NCI-H2196 (cell line): ENCODE measurements at regions not wholly inside any gene's neighbourhood (a gene's known extent, or its start where the extent isn't known, plus 50 kb on each side); places are given as distances from the start of the nearest gene placed in this dataset.

Source experiments
- DNase-seq: peaks from one replicate; lab custom pipeline; 2025; ENCODE audit not compliant: unreplicated experiment; lab: John Stamatoyannopoulos, UW

DNA sequence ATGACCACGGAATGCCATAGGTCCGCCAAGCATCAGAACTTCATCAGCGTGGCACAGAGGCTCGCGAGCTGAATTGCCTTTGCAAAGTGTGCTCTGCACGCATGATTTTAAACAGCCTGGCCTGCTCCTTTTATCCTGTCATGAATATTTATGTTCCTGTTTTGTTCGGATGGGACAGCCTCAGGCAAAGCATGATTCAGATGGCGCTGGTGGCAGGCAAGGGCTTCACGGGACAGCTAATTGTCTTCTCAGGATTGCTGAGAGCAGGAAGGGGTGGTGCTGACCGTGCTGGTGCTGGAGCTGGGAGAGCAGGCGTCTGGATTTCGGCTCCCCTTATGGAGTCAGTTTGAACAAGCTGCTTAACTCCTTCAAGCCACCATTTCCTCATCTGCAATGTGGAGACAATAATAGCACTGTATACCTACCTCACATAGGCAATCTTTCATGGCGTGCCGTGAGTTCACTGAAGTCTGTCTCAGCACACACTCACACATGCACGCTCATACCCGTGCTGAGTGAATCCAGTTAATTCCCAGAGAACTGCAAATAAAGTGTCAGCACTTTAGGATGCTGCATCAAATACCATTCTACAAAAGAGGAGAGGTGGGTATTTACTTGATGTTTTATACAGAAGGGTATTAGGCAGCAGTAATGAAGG is 79.7 kb upstream of the APCDD1 start:
- DNase-seq: no peak

DNA sequence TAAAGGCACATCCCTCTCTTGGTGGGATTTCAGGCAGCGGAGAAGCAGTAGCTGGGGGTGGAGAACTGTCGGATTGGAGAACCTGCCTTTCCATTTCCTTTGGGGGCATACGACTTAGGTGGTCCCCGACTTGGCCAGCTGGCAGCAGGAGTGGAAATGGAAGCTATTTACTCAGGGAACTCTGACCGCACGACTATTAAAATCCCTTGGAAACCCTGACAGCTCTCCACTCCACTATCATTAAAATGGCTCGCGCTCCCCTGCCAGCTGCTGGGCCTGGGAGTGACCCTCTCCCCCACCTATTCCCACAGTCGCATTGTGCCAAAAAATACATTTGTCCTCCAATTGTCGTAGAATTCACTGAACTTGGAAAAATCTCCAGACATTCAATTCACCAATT is 77.7 kb upstream of the APCDD1 start:
- DNase-seq: no peak

DNA sequence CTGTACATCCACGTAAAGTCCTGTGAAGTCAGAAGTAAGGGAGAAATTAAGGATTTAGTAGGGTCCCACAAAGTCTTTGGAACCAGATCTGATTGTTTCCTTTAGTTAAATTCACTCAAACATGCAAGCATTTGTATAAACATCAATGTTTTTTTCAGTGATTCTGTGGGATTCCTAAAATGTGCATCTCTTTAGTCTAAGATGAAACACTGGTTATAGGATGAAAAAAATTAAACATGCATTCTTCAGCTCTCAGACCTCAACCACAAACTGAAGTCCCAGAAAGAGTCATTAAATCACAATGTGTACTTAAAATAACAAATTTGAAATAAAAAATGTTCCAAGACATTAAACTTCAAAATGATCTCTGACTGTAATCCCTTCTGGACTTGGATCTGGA is 76.5 kb upstream of the APCDD1 start:
- no peak for DNase-seq

DNA sequence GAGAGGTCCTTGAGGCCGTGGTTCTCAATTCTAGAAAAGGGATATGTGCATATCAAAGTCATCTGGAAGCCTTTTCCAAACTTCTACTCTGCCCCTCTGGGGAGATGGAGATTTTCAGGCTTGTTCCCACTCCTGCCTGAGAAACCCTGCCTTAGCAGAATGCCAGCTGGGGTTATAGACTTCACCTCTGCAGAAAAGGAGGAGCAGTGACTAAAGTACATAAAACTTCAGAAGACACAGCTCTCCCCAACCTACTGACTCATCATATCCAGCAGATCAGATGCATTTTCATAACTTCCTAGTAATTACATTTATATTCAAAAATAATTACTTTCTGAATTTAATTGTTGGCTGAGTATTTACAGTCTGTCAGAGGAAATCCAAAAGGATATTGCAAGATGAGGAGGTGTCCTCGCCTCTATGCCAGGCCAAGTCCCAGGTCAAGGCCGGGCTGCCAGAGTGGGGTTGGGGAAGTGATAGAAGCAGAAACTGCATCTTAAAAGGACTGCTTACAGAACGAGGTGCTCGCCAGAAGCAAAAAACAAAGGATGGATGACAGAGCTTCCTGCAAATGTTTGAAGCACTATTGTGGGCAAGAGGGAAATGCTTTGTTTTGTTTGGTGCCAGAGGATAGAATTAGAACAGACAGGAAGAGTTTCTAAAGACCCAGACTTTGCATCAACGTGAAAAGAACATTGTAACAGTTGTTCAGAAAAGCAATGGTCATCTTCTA is 75.6 kb upstream of the APCDD1 start:
- DNase-seq: no peak

DNA sequence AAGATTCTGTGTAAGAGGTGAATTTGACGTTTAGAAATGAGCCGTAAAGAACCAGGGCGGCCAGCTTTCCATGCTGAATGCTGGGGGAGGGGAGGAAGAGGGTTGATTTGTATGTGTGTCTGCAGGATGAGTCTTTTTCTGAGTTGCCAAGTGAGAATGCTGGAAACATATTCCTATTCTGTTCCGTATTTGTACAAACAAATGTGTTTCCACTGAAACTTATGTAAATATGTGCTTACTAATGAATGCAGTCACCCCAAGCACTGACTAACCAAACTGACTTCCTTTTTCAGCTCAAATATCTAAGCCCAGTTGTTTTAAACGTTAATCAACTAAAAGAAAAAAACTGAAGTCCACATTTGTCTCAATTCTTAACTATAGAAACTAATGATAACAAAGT is 74.9 kb upstream of the APCDD1 start:
- no peak for DNase-seq

DNA sequence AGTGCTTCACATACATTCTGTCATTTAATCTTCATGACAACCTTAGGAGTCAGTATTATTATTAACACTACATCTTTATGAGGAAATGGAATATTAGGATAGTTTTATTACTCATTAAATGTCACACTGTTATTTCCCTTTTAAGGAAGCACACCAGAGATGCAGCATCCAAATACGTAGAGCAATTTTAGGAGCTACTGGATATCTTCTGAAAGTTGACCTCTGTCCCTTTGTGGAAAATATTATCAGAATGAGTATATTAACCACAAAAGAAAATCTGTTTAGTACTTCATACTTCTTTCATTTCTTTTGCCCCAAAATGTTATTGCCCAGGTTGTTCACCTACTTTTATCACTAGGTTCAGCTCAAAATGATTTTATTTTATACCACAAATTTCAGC is 72.9 kb upstream of the APCDD1 start:
- no peak for DNase-seq

DNA sequence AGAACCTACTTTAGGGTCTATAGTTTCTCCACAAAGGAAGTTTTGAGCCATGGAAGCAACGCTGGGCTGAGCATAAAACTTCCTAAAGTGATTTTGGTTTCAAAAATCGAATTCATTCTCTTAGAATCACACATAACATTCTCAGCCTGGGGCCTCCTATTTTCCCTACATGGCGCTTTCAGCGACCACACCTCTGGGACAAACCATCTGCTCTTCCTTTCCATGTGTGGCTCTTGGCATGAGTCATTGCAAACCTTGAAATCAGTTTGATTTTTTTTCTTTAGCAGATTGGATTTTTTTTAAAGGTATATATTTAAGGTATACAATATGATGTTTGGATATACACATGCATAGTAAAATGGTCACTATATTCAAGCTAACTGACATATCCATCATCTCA is 72.5 kb upstream of the APCDD1 start:
- DNase-seq: no peak

DNA sequence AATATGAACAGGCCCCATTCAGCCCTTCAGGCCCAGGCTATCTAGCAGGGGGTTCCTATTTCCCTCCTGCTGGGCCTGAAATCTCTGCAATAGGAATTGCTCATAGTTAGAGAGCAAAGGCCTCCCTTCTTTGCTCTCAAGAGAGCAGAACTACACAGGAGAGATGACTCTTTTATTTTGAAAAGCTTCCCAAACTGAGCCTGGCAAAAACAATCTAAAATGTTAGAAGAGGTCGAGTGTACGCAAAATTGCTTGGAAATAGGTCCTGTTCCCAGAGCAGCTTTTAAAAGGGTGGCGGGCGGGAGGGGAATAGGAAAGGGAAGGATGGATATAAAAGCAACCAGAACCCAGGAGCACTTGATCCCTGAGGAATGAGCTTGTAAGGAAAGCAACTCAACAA is 68.4 kb upstream of the APCDD1 start:
- DNase-seq: no peak

DNA sequence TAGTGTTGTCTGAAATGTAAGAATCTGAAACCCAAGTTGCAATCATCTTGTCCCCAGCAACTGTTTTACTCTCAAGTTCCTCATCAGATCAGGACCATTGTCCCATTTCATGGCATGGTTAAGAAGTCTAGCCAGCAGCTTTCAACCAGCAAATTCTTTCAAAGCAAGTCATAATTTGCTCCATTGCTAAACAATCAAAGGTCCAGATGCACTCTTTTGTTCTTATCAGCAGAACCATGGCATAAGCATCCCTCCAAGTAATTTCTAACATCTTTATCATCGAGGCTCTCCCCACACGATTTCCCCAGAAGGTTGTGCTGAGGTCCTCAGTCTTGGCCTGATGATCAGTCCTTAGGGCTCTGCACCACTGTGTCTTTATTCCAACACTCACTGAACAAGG is 67.5 kb upstream of the APCDD1 start:
- no peak for DNase-seq

DNA sequence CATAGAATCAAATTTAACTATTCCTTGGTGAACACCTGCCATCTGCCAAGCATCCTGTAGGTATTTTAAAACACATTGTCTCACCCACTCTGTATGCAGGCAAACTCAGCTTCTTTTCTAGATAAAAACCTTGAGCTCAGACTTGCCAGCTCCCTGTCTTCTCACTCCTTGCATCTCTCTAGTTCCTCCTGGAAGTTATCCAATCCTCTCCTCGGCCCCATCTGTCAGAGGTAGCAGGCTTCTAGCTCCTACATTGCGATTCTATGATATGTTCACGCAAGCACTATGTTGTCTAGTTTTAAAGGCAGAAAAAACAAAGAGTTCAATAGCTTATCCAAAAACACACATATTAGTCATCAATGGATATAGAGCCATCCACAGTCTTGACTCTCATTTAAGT is 67.0 kb upstream of the APCDD1 start:
- no peak for DNase-seq

DNA sequence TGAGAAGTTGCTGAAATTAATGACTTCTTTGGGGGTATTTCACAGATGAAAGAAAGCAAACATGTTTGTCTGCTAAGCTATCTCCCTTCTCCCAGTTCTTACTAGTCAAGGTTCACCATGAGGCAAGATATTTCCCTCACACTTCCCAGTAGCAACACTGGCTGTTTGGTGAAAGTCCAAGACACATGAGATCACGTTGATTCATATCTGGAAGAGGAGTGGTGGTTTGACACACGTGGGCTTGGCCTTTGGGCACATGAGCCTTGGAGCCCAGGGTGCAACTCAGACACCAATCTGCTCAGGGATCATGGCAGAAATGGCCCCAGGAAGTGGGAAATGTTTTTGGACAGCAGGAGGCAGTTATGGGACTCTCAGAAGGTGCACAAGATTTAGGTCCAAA is 66.1 kb upstream of the APCDD1 start:
- DNase-seq: no peak

DNA sequence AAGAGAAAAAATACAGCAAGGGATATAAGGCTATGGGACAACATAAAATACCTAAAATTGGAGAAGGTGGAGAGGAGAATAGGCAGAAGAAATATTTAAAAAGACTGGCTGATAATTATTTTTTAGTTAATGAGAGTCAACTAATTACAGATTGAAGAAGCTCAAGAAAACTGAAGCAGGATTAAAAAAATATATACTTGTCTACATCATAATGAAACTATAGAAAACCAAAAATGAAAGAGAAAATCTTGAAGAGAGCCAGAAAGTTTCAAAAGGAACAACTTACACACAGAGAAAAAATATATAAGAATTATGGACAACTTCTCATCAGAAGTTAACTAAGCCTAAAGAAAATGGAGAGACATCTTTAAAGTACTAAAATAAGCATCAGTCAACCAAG is 62.9 kb upstream of the APCDD1 start:
- no peak for DNase-seq

DNA sequence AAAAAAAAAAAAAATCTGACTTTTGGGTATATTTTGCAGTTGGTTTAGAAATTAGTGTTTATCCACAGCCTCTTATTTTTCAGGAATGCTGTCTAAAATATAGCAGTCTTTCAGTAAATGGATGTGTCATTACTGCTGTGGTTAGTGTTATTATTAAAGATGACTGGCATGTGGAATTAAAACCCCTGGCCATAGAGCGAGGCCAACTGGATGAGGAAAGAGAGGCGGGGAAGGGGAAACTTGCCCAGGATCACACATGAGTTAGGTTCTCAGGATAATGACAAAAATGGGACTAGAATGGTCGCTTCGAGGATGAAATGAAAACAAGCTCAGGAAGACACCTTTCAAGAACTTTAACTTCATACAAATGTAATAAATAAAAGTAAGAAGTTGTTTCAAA is 57.4 kb upstream of the APCDD1 start:
- no peak for DNase-seq

DNA sequence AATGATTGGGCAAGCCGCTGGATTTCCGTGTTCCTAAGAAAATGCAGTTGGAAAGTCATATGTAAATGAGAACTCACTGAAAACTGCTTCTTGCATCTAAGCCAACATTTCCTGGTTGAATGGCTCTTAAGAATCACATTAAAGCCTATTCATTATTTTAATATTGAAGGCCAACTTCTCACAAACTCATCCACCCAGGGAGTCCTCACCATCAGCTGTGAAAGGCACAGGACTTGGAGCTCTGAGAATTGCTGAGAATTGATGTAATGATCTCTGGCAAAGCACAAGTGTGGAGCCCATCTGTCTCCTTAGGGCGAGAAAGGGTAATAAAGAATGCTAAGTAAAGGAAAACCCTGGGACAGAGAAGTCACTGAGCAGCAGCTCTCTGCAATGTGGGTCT is 55.9 kb upstream of the APCDD1 start:
- DNase-seq: no peak

DNA sequence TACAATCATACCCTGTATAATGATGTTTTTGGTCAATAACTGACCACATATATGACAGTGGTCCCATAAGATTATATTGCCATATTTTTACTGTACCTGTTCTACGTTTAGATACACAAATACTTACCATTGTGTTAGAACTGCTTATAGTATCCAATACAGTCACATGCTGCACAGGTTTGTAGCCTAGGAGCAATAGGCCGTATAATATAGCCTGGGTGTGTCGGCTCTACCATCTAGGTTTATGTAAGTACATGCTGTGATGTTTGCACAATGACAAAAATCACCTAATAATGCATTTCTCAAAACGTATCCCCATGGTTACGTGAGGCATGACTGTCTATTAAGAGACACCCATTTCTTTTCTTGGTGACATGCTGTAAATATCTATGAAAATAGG is 55.0 kb upstream of the APCDD1 start:
- no peak for DNase-seq

DNA sequence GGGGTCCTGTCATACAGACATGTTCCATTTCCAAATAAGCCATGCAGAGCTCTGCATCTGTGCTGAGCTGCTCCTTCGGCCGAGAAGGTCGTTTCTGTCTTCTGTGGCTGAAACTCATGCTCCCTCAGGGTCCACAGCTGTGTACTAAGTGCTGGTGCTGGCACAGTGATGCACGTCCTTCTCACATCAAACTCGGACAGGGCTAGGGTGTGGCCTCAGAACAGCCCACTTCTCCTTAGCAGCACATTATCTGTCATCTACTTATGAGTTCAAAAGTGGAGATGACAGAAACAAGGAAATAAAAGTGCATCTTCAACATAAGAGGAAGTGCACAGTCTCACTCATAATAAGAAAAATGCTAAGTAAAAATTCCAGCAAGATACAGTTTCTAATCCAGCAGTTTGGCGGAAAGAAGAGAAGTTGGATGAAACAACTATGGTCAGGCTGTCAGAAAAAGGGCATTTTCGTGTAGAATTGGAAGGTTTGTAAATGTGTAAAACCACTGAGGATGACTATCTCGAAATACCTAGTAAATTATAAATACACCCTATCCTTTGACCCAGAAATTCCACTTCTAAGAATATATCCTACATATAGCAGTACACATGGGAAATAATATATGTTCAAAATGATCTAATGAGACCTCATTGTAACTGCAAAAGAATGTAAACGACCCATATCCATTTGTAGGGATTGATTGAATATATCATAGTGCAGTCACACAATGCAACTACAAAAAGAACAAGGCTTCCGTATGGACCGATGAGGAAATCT is 53.7 kb upstream of the APCDD1 start:
- DNase-seq: no peak

DNA sequence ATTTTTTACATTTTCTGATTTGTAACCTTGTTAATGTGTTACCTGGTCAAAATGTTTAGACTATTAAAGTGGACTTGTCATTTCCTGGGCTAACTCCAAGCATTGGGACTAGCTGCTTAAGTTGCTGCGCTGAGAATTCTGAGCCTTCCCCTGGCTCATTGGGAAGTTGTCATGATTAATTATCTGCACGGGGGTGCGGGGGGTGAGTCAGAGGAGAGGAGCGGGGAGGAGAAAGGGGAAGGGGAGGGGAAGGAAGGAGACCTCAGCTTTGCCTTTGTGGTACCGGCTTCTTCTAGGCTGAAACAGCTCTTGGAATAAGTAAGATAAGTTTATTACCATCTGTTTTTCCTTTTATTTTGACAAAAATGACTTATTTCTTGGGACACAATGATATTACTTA is 52.9 kb upstream of the APCDD1 start:
- DNase-seq: no peak

DNA sequence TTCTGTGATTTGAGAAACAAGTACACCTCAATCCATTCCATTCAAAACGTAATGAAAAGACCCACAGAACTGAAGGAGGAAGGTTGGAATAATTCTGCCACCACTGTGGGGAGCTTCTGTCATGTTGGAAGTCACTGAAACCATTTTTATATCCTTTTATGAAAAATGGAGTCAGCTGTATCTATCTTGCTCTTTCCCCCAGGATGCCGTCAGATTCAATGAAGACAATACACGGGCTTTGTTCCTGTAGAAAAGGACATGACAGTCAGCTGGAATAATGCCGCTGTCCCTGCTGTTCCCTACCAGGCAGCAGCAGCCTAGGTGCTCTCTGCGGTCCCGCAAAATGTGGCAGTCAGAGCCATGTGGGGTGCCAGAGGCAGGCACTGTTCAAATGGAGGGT is 52.5 kb upstream of the APCDD1 start:
- DNase-seq: no peak

DNA sequence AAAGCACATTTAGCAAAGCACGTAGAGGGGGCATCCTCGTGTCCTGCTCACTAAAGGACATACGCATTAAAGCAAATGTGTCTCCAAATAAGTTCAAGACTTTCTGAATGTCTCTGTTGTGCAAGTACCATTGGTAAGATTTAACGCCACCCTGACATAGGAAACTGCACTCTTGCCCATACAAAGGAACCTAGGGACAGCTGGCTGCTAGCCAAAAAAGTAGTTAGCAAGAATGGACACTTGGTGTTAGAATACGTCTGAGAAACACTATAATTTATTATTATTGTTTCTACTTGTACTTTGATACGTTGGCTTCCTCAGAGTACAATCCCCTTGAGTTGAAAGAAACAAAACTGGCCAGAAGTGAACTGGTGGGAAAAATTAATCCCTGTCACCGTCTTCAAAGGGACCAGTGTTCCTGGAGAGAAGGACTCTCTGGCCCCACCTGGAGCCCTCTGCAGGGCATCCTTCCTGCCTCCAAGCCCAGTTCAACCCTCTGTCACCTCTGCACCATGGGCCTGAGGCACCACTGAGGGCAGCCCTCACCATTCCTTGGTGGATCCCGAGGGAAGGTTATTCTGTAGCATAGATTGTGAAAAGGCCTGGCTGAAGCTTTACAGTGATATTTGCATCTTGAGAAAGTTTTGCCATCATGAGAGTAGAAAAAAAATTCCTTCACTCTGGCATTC is 51.4 kb upstream of the APCDD1 start:
- DNase-seq: no peak

DNA sequence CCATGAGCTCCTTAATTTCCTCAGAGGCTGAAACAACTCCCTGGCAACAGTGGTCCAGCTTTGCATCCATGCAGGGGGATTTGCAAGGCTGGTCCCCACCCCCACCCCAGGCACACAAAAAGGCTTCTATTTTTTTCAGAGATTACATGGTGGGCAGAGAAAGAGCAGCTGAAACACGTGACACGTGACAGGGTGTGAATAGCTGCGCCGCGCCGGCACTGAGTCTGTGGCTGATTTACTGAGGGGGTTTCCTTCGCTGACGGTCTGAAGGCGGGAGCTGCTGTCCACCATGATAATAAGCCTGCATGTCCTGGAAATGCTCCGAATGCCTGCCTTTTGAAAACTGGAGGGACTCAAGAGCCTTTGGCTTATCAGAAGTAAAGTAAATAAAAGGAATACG is 50.7 kb upstream of the APCDD1 start:
- DNase-seq: no peak

DNA sequence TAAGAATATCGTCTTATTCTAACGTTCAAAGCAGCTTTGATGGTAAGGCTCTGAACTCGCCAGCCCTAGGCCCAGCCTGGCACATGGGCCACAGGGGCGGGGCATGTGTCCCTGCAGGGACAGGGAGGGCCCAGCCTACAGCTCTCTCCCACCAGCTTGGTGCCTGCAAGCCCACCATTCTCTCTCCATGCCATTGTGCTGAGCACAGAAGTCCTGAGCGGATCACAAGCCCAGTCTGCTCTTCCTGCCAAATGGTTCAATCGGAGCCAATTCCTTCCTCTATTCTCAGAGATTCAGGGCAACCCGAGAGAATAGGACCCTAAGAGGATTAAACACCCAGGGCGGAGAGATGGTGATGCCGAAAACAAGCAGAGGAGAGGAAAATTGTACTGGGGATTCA is 50.3 kb upstream of the APCDD1 start:
- DNase-seq: no peak
